IMR-90 (cell line): ENCODE measurements at regions not wholly inside any gene's neighbourhood (a gene's known extent, or its start where the extent isn't known, plus 50 kb on each side); places are given as distances from the start of the nearest gene placed in this dataset.

ENCODE experiments used
- BHLHE40 ChIP-seq: fragments of 150-350 bp; IDR thresholded peaks from 2 replicates; pipeline ENCODE4 v1.6.1; 2016; ENCODE audit warnings: mild to moderate bottlenecking, low read depth, low read length
- CTCF ChIP-seq: conservative IDR thresholded peaks from 2 replicates; pipeline ENCODE4 v1.5.1; 2012; ENCODE audit warnings: mild to moderate bottlenecking, low read depth, low read length, improper control_type of control experiment
- MXI1 ChIP-seq: IDR thresholded peaks from 2 replicates; pipeline ENCODE4 v1.6.1; 2012; ENCODE audit warnings: low read depth, mild to moderate bottlenecking, low read length, moderate library complexity, borderline replicate concordance
- POLR2A ChIP-seq: IDR thresholded peaks from 2 replicates; pipeline ENCODE4 v1.6.1; 2012; ENCODE audit warnings: mild to moderate bottlenecking, low read depth, low read length
- RAD21 ChIP-seq: IDR thresholded peaks from 2 replicates; pipeline ENCODE4 v1.6.1; 2012; ENCODE audit warnings: low read length, improper control_type of control experiment
- RFX5 ChIP-seq: IDR thresholded peaks from 2 replicates; pipeline ENCODE4 v1.8.0; 2012; ENCODE audit warnings: low read depth, mild to moderate bottlenecking, low read length, moderate library complexity
- SMC3 ChIP-seq: fragments of 150-350 bp; IDR thresholded peaks from 2 replicates; pipeline ENCODE4 v1.6.1; 2016; ENCODE audit warnings: low read depth, mild to moderate bottlenecking, antibody characterized with exemption, low read length, moderate library complexity
- USF2 ChIP-seq: fragments of 150-350 bp; IDR thresholded peaks from 2 replicates; pipeline ENCODE4 v1.6.1; 2017; ENCODE audit warnings: mild to moderate bottlenecking, antibody characterized with exemption, low read length, low read depth

GRCh38 chr14:104514156-104514848 lies 65.3 kb upstream of the C14orf180 start:
- TF ChIP-seq CTCF (no peak), BHLHE40 (no peak), RFX5 (no peak), POLR2A (no peak), USF2 (no peak), MXI1 (no peak), SMC3 (no peak), RAD21 (no peak)
